Mononuclear cell (primary cell): ENCODE measurements at regions not wholly inside any gene's neighbourhood (a gene's known extent, or its start where the extent isn't known, plus 50 kb on each side); places are given as distances from the start of the nearest gene placed in this dataset.

Source experiments
- H3K27me3 ChIP-seq: 2 replicates; pipeline ENCODE4 v1.6.0; 2011; ENCODE audit warnings: low read length, control low read depth; ENCODE audit not compliant: insufficient read depth
- H3K4me1 ChIP-seq: 2 replicates; pipeline ENCODE4 v1.5.1; 2011; ENCODE audit warnings: mild to moderate bottlenecking, low read length, control low read depth; ENCODE audit not compliant: insufficient read depth
- H3K4me3 ChIP-seq: 2 replicates; pipeline ENCODE4 v1.5.1; 2011; ENCODE audit warnings: mild to moderate bottlenecking, low read length, moderate library complexity
- H3K9me3 ChIP-seq: 2 replicates; pipeline ENCODE4 v1.5.1; 2011; ENCODE audit warnings: low read depth, mild to moderate bottlenecking, control low read depth, low read length

DNA sequence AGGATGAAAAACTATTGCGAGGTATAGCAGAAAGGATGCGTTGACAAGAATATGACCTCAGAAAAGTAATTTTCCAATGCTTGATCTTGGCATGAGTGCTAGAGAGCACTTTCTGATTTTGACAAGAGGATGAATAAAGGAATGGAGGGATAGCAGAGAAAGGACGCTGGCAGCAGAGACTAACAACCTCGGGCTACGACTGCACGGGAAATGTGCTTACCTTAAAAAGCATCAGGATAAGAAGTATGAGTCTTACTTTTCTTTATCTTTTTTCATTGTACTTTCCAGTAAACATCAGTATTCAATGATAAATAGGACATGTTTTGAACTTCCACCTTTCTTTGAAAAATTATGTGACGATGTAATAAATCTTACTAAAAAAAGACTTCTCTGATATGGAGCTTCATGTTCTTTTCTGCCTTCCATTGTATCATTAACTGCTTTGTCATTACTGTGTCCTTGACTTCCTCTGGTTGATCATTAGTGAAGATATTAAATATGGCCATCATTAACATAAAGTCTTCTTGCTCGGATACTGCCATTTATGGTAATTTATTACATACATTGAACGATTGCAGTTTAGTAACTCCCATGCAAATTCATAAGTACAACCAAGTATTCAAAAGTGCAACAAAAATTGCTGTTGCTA is 265.6 kb downstream of the DSEL start:
- no peaks in the 10 kb centered on the region for H3K27me3 ChIP-seq
- no peak overlapping the region for H3K4me3 ChIP-seq
- no peaks in the 10 kb centered on the region for H3K4me1 ChIP-seq
- H3K9me3 ChIP-seq: no peaks in the 10 kb centered on the region

GRCh38 chr18:67243799-67244587 is 272.5 kb downstream of the DSEL start:
- Histone ChIP-seq H3K4me3 (no peak overlapping the region), H3K27me3 (no peaks in the 10 kb centered on the region), H3K9me3 (no peaks in the 10 kb centered on the region), H3K4me1 (peaks cover 10% of the 10 kb centered on the region)

- H3K4me3 ChIP-seq: no peak overlapping the region
- H3K27me3 ChIP-seq: no peaks in the 10 kb centered on the region
- H3K4me1 ChIP-seq: peaks cover 10% of the 10 kb centered on the region
- no peaks in the 10 kb centered on the region for H3K9me3 ChIP-seq
These were observed 274.5 kb downstream of the DSEL start for GRCh38 chr18:67242001-67242400.

DNA sequence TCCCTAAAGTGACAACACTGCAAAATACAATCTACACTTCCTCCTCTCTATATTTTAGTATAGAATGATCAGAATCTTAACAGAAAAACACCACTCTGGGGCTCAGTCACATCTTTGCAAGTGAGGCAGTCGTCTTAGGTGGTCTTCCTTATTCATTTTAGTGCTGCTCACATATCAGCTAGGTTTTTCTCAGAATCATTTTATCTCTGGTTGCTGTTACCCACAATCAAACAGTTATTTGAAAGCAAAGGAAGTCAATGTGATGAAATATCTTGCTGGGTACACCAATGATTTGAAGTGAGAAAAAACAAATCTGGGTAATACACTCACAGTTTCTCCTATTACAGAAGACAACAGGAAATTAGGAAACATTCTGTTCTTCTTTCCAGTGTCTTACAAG is 275.2 kb downstream of the DSEL start:
- H3K4me1 ChIP-seq: peaks cover 10% of the 10 kb centered on the region
- H3K27me3 ChIP-seq: no peaks in the 10 kb centered on the region
- no peaks in the 10 kb centered on the region for H3K9me3 ChIP-seq
- no peak overlapping the region for H3K4me3 ChIP-seq

GRCh38 chr18:67239826-67240225 is 276.7 kb downstream of the DSEL start:
- H3K27me3 ChIP-seq: no peaks in the 10 kb centered on the region
- no peaks in the 10 kb centered on the region for H3K9me3 ChIP-seq
- H3K4me3 ChIP-seq: no peak overlapping the region
- peaks cover 10% of the 10 kb centered on the region for H3K4me1 ChIP-seq

GRCh38 chr18:67232991-67233390 is 283.5 kb downstream of the DSEL start:
- Histone ChIP-seq H3K4me3 (no peak overlapping the region), H3K4me1 (no peaks in the 10 kb centered on the region), H3K9me3 (no peaks in the 10 kb centered on the region), H3K27me3 (no peaks in the 10 kb centered on the region)

DNA sequence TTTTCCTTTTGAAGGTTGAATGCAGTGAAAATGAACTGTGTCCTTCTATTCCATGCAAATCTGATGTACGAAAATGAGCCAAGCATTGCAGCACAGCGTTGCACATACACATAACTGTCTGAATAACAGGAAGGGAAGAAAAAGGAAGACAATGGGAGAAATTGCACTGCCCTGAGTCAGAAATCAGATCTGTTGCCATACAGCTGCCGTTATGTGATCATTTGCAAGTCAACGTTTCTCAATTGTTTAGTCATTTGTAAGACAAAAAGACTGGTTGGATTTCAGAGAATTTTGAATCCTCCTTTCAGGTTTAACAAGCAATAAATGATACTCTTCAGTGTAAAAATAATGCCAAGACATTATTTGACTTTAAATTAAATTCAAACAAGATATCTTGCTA is 284.1 kb downstream of the DSEL start:
- no peaks in the 10 kb centered on the region for H3K27me3 ChIP-seq

GRCh38 chr18:67222887-67223286 is 293.6 kb downstream of the DSEL start:
- Histone ChIP-seq H3K27me3 (no peaks in the 10 kb centered on the region), H3K4me1 (no peaks in the 10 kb centered on the region), H3K4me3 (no peak overlapping the region)

More for the DNA sequence above, 284.1 kb downstream of the DSEL start:
- Histone ChIP-seq H3K4me1 (no peaks in the 10 kb centered on the region), H3K9me3 (no peaks in the 10 kb centered on the region), H3K4me3 (no peak overlapping the region)

DNA sequence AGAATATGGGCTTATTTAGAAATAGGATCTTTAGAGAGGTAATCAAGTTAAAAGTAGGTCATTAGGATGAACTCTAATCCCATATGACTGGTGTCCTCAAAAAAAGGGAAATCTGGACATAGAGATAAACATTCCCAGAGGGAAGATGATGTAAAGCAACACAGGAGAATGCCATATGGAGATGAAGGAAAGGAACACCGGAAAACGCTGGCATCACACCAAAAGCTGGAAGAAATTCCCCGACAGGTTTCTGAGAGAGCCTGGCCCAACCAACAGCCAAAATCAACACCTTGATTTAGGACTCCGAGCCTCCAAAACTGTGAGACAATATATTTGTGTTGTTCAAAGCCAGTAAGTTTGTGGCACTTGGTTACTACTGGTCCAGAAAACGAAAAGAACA is 296.7 kb downstream of the DSEL start:
- H3K27me3 ChIP-seq: no peaks in the 10 kb centered on the region
- H3K9me3 ChIP-seq: no peaks in the 10 kb centered on the region
- H3K4me3 ChIP-seq: no peak overlapping the region
- no peaks in the 10 kb centered on the region for H3K4me1 ChIP-seq

More at GRCh38 chr18:67222887-67223286, 293.6 kb downstream of the DSEL start:
- H3K9me3 ChIP-seq: no peaks in the 10 kb centered on the region

DNA sequence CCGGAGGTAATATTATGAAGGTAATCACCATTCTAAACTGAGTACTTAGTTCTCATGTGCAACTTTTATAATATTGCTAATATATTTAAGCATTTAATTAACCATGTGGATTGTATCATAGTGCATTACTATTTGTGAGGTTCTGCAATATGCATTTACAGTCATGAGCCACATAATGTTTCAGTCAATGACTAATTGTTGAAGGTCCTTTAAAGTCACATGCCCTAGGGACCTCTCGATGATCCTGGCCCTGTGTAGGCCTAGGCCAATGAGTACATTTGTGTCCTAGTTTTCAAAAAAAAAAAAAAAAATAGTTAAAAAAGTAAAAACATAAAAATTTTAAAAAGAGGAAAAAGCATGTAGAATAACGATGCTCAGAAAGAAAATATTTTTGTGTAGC is 298.0 kb downstream of the DSEL start:
- no peaks in the 10 kb centered on the region for H3K9me3 ChIP-seq
- no peak overlapping the region for H3K4me3 ChIP-seq
- no peaks in the 10 kb centered on the region for H3K27me3 ChIP-seq
- no peaks in the 10 kb centered on the region for H3K4me1 ChIP-seq

DNA sequence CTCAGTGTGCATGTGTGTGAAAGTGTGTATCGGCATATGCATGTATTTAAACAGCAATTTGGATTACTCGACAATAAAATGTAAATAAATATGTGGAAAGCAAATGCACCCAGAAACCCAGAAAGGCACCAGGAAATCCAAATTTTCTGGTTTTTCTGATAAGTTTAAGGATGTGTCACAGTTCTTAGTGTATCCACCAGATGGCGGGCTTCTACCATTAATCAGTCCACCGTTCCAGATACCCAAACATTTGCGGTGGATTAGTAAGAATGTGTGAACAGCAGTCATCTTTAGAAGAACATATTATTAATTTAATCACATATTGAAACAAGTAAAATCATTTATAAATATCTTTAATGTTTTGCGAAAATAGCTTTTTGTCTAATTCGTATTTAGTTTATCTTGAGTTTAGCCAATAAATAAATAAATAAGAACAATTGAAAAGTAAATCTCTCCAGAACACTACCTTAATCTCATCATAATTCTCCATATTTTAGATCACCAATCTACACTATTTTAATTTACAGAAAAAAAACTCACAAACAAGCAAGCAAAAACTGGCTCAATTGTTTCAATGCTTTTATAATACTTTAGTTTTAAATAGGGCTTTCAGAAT is 298.9 kb downstream of the DSEL start:
- no peak overlapping the region for H3K4me3 ChIP-seq
- no peaks in the 10 kb centered on the region for H3K4me1 ChIP-seq
- H3K9me3 ChIP-seq: no peaks in the 10 kb centered on the region
- H3K27me3 ChIP-seq: no peaks in the 10 kb centered on the region

DNA sequence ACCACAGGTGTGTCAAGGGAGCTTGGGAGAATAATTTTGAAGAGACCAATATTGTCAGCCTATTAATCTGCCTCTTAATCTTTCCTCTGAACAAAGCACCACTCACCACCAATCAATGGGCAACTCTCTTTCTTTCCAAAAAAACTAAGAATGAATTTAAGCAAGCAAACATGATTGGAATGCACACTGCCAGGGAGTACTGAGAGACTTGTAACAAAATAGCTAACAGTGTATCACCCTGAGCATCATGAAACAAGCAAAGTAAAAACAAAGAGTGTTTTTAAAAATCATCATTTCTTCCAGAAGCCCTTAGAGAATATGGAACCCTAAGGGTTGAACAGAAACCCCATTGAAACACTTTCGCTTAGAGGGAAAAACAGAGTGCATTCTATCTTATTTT is 299.7 kb downstream of the DSEL start:
- Histone ChIP-seq H3K9me3 (no peaks in the 10 kb centered on the region), H3K4me3 (no peak overlapping the region), H3K27me3 (no peaks in the 10 kb centered on the region), H3K4me1 (no peaks in the 10 kb centered on the region)

GRCh38 chr18:67215686-67216085 is 300.8 kb downstream of the DSEL start:
- Histone ChIP-seq H3K4me3 (no peak overlapping the region), H3K9me3 (no peaks in the 10 kb centered on the region), H3K4me1 (no peaks in the 10 kb centered on the region), H3K27me3 (no peaks in the 10 kb centered on the region)

DNA sequence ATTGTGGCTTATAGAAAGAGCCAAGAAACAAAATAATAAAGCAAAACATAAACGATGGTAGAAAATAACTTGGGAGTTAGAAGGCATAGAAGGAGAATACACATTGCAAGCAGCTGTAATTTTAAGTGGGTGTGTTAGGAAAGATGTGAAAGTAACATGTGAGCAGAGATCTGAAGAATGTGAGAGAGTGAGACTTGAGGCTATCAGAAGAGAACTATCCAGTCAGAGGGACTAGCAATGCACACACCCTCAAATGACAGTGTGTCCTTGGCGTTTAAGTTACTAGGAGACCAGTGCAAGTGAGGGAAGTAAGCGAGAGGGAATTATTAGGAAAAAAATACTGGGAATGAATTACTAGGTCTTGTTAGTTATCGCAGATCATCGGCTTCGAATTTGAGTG is 304.9 kb downstream of the DSEL start:
- Histone ChIP-seq H3K4me1 (no peaks in the 10 kb centered on the region), H3K9me3 (no peaks in the 10 kb centered on the region), H3K27me3 (no peaks in the 10 kb centered on the region), H3K4me3 (no peak overlapping the region)

DNA sequence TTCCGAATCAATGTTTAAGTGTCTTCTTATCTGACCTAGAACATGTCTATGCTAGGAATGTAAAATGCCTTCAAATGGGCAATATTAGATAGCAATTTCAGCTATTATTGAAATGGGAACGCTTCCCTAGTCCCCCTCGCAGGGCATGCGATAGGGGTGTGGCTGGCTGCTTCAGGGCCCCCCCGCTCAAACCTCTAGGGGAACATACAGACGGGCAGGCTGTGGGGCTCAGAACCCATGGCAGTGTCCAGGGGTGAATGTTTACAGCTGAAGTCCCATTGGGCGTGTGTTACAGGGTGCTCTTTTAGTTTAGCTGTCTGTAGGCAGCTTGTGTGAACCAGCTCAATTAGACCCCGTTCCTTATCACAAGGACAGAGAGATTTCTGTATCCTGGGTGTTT is 315.9 kb downstream of the DSEL start:
- H3K9me3 ChIP-seq: no peaks in the 10 kb centered on the region
- H3K4me1 ChIP-seq: no peaks in the 10 kb centered on the region
- H3K4me3 ChIP-seq: no peak overlapping the region
- H3K27me3 ChIP-seq: peaks cover 4% of the 10 kb centered on the region
